VCaP (cell line): ENCODE measurements at regions not wholly inside any gene's neighbourhood (a gene's known extent, or its start where the extent isn't known, plus 50 kb on each side); places are given as distances from the start of the nearest gene placed in this dataset.

ENCODE experiments used
- H3K27ac ChIP-seq: fragments of 450-650 bp; 2 replicates; pipeline ENCODE4 v1.5.1; 2017
- CTCF ChIP-seq: fragments of 450-650 bp; conservative IDR thresholded peaks from 2 replicates; pipeline ENCODE4 v1.5.1; 2017; ENCODE audit warnings: mild to moderate bottlenecking, moderate library complexity

GRCh38 chr5:145226726-145227125, 608.4 kb downstream of the PRELID2 start:
- H3K27ac ChIP-seq: no peak overlapping the region
- TF ChIP-seq CTCF: no peak

- H3K27ac ChIP-seq: no peak overlapping the region
- TF ChIP-seq CTCF: no peak
Measured at GRCh38 chr5:145225529-145225928, 609.6 kb downstream of the PRELID2 start.

GRCh38 chr5:145223582-145223981, 611.6 kb downstream of the PRELID2 start:
- H3K27ac ChIP-seq: no peak overlapping the region
- TF ChIP-seq CTCF: no peak

GRCh38 chr5:145222622-145223021, 612.5 kb downstream of the PRELID2 start:
- no peak for TF ChIP-seq CTCF
- H3K27ac ChIP-seq: no peak overlapping the region

GRCh38 chr5:145221416-145221815, 613.7 kb downstream of the PRELID2 start:
- no peak for TF ChIP-seq CTCF

GRCh38 chr5:145220481-145220880, 614.7 kb downstream of the PRELID2 start:
- no peak for TF ChIP-seq CTCF
- no peak overlapping the region for H3K27ac ChIP-seq

More at GRCh38 chr5:145221416-145221815, 613.7 kb downstream of the PRELID2 start:
- H3K27ac ChIP-seq: no peak overlapping the region

GRCh38 chr5:145218982-145219381, 616.2 kb downstream of the PRELID2 start:
- TF ChIP-seq CTCF: no peak

GRCh38 chr5:145218019-145218418, 617.1 kb downstream of the PRELID2 start:
- TF ChIP-seq CTCF: no peak

More at GRCh38 chr5:145218982-145219381, 616.2 kb downstream of the PRELID2 start:
- no peak overlapping the region for H3K27ac ChIP-seq

More at GRCh38 chr5:145218019-145218418, 617.1 kb downstream of the PRELID2 start:
- H3K27ac ChIP-seq: no peak overlapping the region
